GM12865 (cell line): ENCODE measurements at regions not wholly inside any gene's neighbourhood (a gene's known extent, or its start where the extent isn't known, plus 50 kb on each side); places are given as distances from the start of the nearest gene placed in this dataset.

Experiments
- DNase-seq: peaks from one replicate; pipeline ENCODE4 v3.0.0; 2010; ENCODE audit warnings: low read depth
- H3K4me3 ChIP-seq: 2 replicates; pipeline ENCODE4 v1.5.1; 2011; ENCODE audit warnings: mild to moderate bottlenecking, low read depth, low read length, control low read depth
- CTCF ChIP-seq: IDR thresholded peaks from 2 replicates; pipeline ENCODE4 v1.5.1; 2011; ENCODE audit warnings: low read length, control low read depth, low read depth, inconsistent platforms; ENCODE audit not compliant: insufficient read depth; ENCODE audit errors: missing control alignments

- TF ChIP-seq CTCF, result no peak
- no peak overlapping the region for H3K4me3 ChIP-seq
- DNase-seq, result no peak
These were observed 470.8 kb downstream of the ZEB2 start for GRCh38 chr2:144049137-144049536.

- DNase-seq, result no peak
- no peak for TF ChIP-seq CTCF
- no peak overlapping the region for H3K4me3 ChIP-seq
These were observed 471.3 kb downstream of the ZEB2 start for GRCh38 chr2:144048631-144049060.

GRCh38 chr2:144042751-144043150 lies 477.2 kb downstream of the ZEB2 start:
- DNase-seq, result no peak
- H3K4me3 ChIP-seq, result no peak overlapping the region
- no peak for TF ChIP-seq CTCF

DNA sequence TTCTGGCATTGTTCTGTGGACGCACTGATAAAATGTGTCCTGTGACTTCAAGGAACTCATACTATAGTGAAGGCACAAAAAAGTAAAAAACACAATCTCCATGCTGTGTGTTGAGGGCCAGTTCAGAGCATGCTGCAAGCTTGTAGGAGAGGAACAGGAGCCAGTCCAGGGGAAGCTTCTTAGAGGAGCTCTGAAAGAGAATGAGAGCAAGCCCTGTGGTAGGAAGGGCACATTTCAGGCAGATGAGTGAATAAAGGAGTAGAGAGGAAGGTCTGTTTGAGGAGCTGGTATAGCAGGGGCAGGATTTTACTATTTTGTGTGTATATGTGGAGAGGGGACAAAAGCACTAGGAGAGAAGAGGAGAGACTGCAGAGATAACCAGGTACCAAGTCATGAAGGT lies 478.3 kb downstream of the ZEB2 start:
- no peak overlapping the region for H3K4me3 ChIP-seq
- no peak for TF ChIP-seq CTCF

DNA sequence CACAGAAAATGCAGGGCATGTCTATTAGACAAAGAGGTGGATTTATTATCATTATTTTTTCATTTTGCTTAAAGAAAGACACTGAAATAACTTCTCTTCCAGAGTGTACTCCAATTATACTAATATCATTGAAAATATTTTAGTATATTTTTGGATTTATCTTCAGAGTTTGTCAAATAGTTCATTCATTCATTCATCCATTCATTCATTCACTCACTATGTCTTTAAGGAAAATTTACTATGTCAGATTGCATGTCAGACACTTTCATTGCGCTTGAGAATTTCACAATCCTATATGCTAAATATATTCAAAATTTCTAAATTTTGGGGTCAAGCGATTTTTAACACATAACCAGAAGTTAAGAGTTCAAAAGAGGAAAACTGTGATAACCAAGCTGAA lies 479.1 kb downstream of the ZEB2 start:
- TF ChIP-seq CTCF, result no peak
- H3K4me3 ChIP-seq, result no peak overlapping the region
- no peak for DNase-seq

More for the DNA sequence above, 478.3 kb downstream of the ZEB2 start:
- no peak for DNase-seq

GRCh38 chr2:144032566-144032965 lies 487.4 kb downstream of the ZEB2 start:
- H3K4me3 ChIP-seq, result no peak overlapping the region
- DNase-seq, result no peak
- TF ChIP-seq CTCF, result no peak

GRCh38 chr2:144030791-144031190 lies 489.1 kb downstream of the ZEB2 start:
- no peak for DNase-seq
- TF ChIP-seq CTCF, result no peak
- no peak overlapping the region for H3K4me3 ChIP-seq
